Progenitor cell of endocrine pancreas (in vitro differentiated cells): ENCODE measurements at regions not wholly inside any gene's neighbourhood (a gene's known extent, or its start where the extent isn't known, plus 50 kb on each side); places are given as distances from the start of the nearest gene placed in this dataset.
"Not testable (repeated sequence)": the region's sequence is repeated elsewhere in the genome, so short reads cannot be mapped to it uniquely, and the experiment has no call there.

Experiments
- DNase-seq: peaks from one replicate; pipeline ENCODE4 v3.0.0; 2021; ENCODE audit warnings: low spot score; ENCODE audit not compliant: unreplicated experiment
- H3K27ac Mint-ChIP-seq: 2 replicates; pipeline ENCODE4 v1.8.0; 2021; ENCODE audit warnings: mild to moderate bottlenecking, moderate library complexity, mixed read lengths
- H3K27me3 Mint-ChIP-seq: 2 replicates; pipeline ENCODE4 v1.8.0; 2021; ENCODE audit warnings: mixed read lengths
- H3K36me3 Mint-ChIP-seq: 2 replicates; pipeline ENCODE4 v1.8.0; 2022; ENCODE audit warnings: mixed read lengths; ENCODE audit not compliant: insufficient read depth
- H3K4me1 Mint-ChIP-seq: 2 replicates; pipeline ENCODE4 v1.8.0; 2021; ENCODE audit warnings: low read depth, mixed read lengths
- H3K4me3 Mint-ChIP-seq: 2 replicates; pipeline ENCODE4 v1.8.0; 2021; ENCODE audit warnings: low read depth, mild to moderate bottlenecking, moderate library complexity, mixed read lengths
- H3K9me3 Mint-ChIP-seq: 2 replicates; pipeline ENCODE4 v1.8.0; 2021; ENCODE audit warnings: low read depth, mixed read lengths
- CTCF ChIP-seq: fragments of 200-600 bp; sonication (generic); IDR thresholded peaks from one replicate; pipeline ENCODE4 v1.5.0; 2021; ENCODE audit warnings: antibody characterized with exemption, mild to moderate bottlenecking; ENCODE audit not compliant: unreplicated experiment

- Mint-ChIP-seq H3K27me3 (no peaks in the 10 kb centered on the region), H3K4me3 (no peak overlapping the region), H3K27ac (no peak overlapping the region), H3K36me3 (no peaks in the 10 kb centered on the region), H3K9me3 (no peaks in the 10 kb centered on the region), H3K4me1 (no peaks in the 10 kb centered on the region)
- TF ChIP-seq CTCF = no peak
- no peak for DNase-seq
These were observed 105.4 kb upstream of the RBBP8 start for GRCh38 chr18:22827741-22828140.

GRCh38 chr18:22828171-22828570, 105.0 kb upstream of the RBBP8 start:
- Mint-ChIP-seq H3K4me3 (no peak overlapping the region), H3K36me3 (no peaks in the 10 kb centered on the region)
- no peak for DNase-seq

GRCh38 chr18:22828583-22828982, 104.5 kb upstream of the RBBP8 start:
- H3K4me1 Mint-ChIP-seq, H3K27ac Mint-ChIP-seq, H3K27me3 Mint-ChIP-seq, H3K4me3 Mint-ChIP-seq, H3K9me3 Mint-ChIP-seq, H3K36me3 Mint-ChIP-seq, DNase-seq: not testable (repeated sequence)

More at GRCh38 chr18:22828171-22828570, 105.0 kb upstream of the RBBP8 start:
- no peaks in the 10 kb centered on the region for H3K27me3 Mint-ChIP-seq
- TF ChIP-seq CTCF = no peak
- H3K9me3 Mint-ChIP-seq = no peaks in the 10 kb centered on the region
- H3K27ac Mint-ChIP-seq = no peak overlapping the region
- no peaks in the 10 kb centered on the region for H3K4me1 Mint-ChIP-seq

- no peak for TF ChIP-seq CTCF
- no peaks in the 10 kb centered on the region for H3K36me3 Mint-ChIP-seq
- no peak overlapping the region for H3K4me3 Mint-ChIP-seq
- H3K9me3 Mint-ChIP-seq = no peaks in the 10 kb centered on the region
- H3K4me1 Mint-ChIP-seq = no peaks in the 10 kb centered on the region
- no peaks in the 10 kb centered on the region for H3K27me3 Mint-ChIP-seq
- no peak overlapping the region for H3K27ac Mint-ChIP-seq
- no peak for DNase-seq
These were observed 103.3 kb upstream of the RBBP8 start for GRCh38 chr18:22829781-22830180.

- Mint-ChIP-seq H3K27me3 (no peaks in the 10 kb centered on the region), H3K9me3 (no peaks in the 10 kb centered on the region), H3K36me3 (no peaks in the 10 kb centered on the region), H3K4me1 (no peaks in the 10 kb centered on the region), H3K27ac (no peak overlapping the region), H3K4me3 (no peak overlapping the region)
- TF ChIP-seq CTCF = no peak
- no peak for DNase-seq
These were observed 102.6 kb upstream of the RBBP8 start for GRCh38 chr18:22830511-22830910.

- Mint-ChIP-seq H3K9me3 (no peaks in the 10 kb centered on the region), H3K27me3 (no peaks in the 10 kb centered on the region), H3K4me3 (no peak overlapping the region), H3K27ac (no peak overlapping the region), H3K4me1 (no peaks in the 10 kb centered on the region), H3K36me3 (no peaks in the 10 kb centered on the region)
- DNase-seq = no peak
- no peak for TF ChIP-seq CTCF
These were observed 101.7 kb upstream of the RBBP8 start for GRCh38 chr18:22831441-22831904.
